ENCODE measurements at regions not wholly inside any gene's neighbourhood (a gene's known extent, or its start where the extent isn't known, plus 50 kb on each side); places are given as distances from the start of the nearest gene placed in this dataset.

GRCh38 chr2:34176693-34177092 is 577.6 kb upstream of the FAM98A start:
- ATAC-seq: no peak
- Histone ChIP-seq H3K4me3 (no peak overlapping the region), H3K9me3 (peaks cover 0 to 7% (median 0%) of the 10 kb centered on the region in 12 donors), H3K4me1 (no peaks in the 10 kb centered on the region), H3K27ac (no peak overlapping the region), H3K27me3 (no peaks in the 10 kb centered on the region), H3K36me3 (no peaks in the 10 kb centered on the region)
- no peak for DNase-seq
- intact Hi-C loops (cut with DNase I): no loop called here
- TF ChIP-seq POLR2A (IDR thresholded peaks at IDR 0.05): no peak
- TF ChIP-seq CTCF (IDR thresholded peaks at IDR 0.05): no peak

GRCh38 chr2:34174506-34174905 is 575.4 kb upstream of the FAM98A start:
- ATAC-seq: no peak
- DNase-seq: no peak
- Histone ChIP-seq H3K27me3 (no peaks in the 10 kb centered on the region), H3K9me3 (no peaks in the 10 kb centered on the region), H3K27ac (no peak overlapping the region), H3K4me1 (no peaks in the 10 kb centered on the region), H3K4me3 (no peak overlapping the region), H3K36me3 (no peaks in the 10 kb centered on the region)
- intact Hi-C loops (cut with DNase I): no loop called here
- 56 to 67% (median 62%) methylated on average over 2 of the region's 2 CpGs for WGBS, 4 donors
- no peak for TF ChIP-seq CTCF (IDR thresholded peaks at IDR 0.05)
- no peak for TF ChIP-seq POLR2A (IDR thresholded peaks at IDR 0.05)

GRCh38 chr2:34162231-34162630 is 563.1 kb upstream of the FAM98A start:
- intact Hi-C loops (cut with DNase I): no loop called here
- Histone ChIP-seq H3K27ac (no peak overlapping the region), H3K4me1 (no peaks in the 10 kb centered on the region), H3K9me3 (no peaks in the 10 kb centered on the region), H3K4me3 (no peak overlapping the region), H3K27me3 (no peaks in the 10 kb centered on the region), H3K36me3 (no peaks in the 10 kb centered on the region)
- 82 to 93% (median 90%) methylated on average over 4 of the region's 4 CpGs for WGBS, 4 donors
- TF ChIP-seq CTCF (IDR thresholded peaks at IDR 0.05): no peak
- no peak for TF ChIP-seq POLR2A (IDR thresholded peaks at IDR 0.05)
- ATAC-seq (no peak), DNase-seq (no peak)

- TF ChIP-seq POLR2A (IDR thresholded peaks at IDR 0.05) (no peak), CTCF (IDR thresholded peaks at IDR 0.05) (no peak)
- ATAC-seq: no peak
- H3K4me1 ChIP-seq: no peaks in the 10 kb centered on the region
- intact Hi-C loops (cut with DNase I): no loop called here
- WGBS, 4 donors: 77 to 85% (median 78%) methylated on average over 3 of the region's 3 CpGs
- H3K36me3 ChIP-seq: no peaks in the 10 kb centered on the region
- H3K27me3 ChIP-seq: no peaks in the 10 kb centered on the region
- DNase-seq: no peak
- H3K4me3 ChIP-seq: no peak overlapping the region
- no peaks in the 10 kb centered on the region for H3K9me3 ChIP-seq
- H3K27ac ChIP-seq: no peak overlapping the region
Measured at GRCh38 chr2:34161549-34161948, 562.5 kb upstream of the FAM98A start.
